Cardiac septum (tissue), 1 donor: ENCODE measurements at regions not wholly inside any gene's neighbourhood (a gene's known extent, or its start where the extent isn't known, plus 50 kb on each side); places are given as distances from the start of the nearest gene placed in this dataset.

Experiments used
- DNase-seq: peaks from one replicate; pipeline ENCODE4 v3.0.0-alpha.2; 2020; ENCODE audit warnings: low spot score
- intact Hi-C: fragments of 100-400 bp; cut with DNase I; formaldehyde crosslinking; loops from one replicate; pipeline ENCODE4 v1.14.0; 2022
- donor health status: DM: no; HTN: no; CAD: no.

- peak; percentile 91 for DNase-seq
- intact Hi-C loops, result loop anchor here (1.0 to 10.0 kb wide), 5 partner anchors 29 to 470 kb away; partner anchors contain the start of gene PGRMC2
Observed at GRCh38 chr4:128386761-128387599, 99.4 kb upstream of the PGRMC2 start.

DNA sequence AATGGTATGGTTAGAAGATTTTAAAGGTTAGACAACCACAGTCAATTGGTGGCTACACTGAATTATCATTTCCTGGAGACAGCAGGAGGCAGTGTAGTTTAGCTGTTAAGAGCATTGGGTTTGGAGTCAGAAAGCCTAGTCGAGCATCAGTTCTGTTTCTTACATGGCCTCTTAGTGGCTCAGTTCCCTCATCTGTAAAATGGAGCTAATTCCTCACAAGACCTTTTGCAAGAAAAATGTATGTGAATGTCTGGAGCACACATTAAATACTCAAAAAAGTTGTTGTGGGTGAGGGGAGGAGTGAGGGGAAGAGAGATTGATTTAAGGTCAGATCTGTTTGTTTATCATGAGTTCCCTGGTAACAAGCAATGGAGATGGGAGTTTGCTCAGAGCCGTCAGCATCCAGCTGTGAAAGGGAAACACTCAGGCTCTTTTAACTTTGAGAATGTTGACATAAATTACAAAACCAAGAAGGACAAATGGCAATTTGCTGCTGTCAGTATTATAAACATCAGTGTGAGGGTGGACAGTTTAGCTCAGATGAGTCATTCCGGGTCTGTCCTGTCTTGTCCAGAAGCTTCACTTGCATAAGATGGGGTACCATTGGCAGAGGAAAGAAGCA, 98.2 kb upstream of the PGRMC2 start:
- no peak for DNase-seq
- intact Hi-C loops, result loop anchor here (2.0 to 10.0 kb wide), 4 partner anchors 42 to 472 kb away; partner anchors contain the start of gene PGRMC2

DNA sequence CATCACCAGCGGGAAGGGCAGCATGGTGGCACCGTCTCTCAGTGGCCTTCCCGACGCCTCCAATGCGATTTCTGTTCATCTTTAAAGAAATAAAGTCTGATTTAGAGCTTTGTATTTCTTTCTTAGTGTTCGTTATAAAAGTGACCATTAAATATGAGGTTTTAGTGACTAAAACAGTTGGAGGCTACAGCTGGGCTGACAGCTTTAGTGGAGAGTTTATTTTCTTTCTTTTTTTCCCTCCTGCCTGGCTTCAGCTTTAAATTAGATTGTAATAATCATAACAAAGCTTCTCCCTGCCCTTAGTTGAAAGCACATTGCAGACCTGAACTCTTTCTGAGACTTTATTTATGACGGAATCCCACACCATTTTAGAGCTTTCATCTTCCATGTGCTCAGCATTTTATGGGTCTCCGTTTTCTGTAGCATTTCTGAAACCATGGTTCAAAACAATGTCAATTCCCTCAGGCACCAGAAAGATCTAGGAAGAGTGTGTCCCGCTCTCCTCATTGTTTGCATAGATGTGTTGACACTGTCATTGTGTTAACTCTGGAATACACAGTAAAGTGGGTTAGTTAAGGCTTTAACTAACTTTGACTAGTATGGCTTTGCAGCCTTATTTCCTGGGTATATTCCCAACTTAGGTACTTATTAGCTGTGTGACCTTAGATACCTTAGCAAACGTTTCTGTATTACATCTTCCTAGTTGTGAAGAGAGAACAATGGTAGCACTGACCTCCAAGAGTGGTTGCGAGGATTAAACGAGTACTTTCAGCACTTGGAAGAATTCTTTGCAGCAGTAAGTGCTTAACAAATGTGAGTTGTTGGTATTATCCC, 97.4 kb upstream of the PGRMC2 start:
- intact Hi-C loops, result loop anchor here (5.0 to 10.0 kb wide), 3 partner anchors 42 to 472 kb away; no protein-coding TSS in a partner anchor

GRCh38 chr4:128384091-128384520, 96.5 kb upstream of the PGRMC2 start:
- intact Hi-C loops, result loop anchor here (10.0 kb wide), 1 partner anchor 171 kb away; no protein-coding TSS in a partner anchor

More for the DNA sequence above, 97.4 kb upstream of the PGRMC2 start:
- DNase-seq, result no peak

DNA sequence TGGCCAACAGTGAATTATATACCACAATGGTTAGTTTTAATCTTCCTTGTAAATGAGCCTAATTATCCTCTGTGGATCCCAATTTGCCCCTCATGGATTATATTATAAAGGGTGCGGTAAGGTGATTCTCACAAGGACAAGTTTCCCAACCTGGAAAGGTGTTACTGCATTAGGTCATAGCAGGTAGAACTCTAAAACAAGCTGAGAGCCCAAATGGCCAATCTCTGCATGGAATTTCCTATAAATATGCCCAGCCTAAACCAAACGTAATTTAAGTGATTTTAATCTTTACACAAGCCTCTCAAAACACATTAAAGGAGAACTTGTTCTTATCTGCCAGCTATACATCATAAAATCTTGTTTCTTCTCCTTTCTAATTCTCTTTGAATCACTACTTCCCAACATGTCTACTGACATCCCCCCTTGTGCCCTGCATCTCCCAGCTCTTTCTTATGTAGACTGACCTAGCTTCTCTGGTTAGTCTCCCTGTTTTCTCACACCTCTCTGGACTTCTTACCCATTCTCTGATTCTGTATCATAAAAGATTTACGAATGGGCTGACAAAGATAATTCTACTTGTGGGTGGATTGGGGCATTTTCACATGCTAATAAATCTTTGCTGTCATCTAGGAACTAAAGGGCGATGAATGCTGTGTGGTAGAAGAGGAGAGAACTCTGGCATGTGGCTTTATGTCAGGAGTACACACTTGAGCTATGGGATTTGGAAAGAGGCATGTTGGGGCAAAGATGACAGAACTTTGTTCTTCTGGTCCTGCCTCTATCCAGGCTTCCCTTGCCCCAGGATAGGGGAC, 94.3 kb upstream of the PGRMC2 start:
- intact Hi-C loops, result loop anchor here (10.0 kb wide), 1 partner anchor 173 kb away; no protein-coding TSS in a partner anchor

More at GRCh38 chr4:128384091-128384520, 96.5 kb upstream of the PGRMC2 start:
- no peak for DNase-seq

GRCh38 chr4:128380306-128380705, 92.7 kb upstream of the PGRMC2 start:
- intact Hi-C loops, result loop anchor here (10.0 kb wide), 1 partner anchor 174 kb away; no protein-coding TSS in a partner anchor
- no peak for DNase-seq

More for the DNA sequence above, 94.3 kb upstream of the PGRMC2 start:
- no peak for DNase-seq

GRCh38 chr4:128379860-128380259, 92.2 kb upstream of the PGRMC2 start:
- no peak for DNase-seq
- intact Hi-C loops, result loop anchor here (10.0 kb wide), 1 partner anchor 175 kb away; no protein-coding TSS in a partner anchor

- intact Hi-C loops, result no loop called here
- DNase-seq, result no peak
Observed at GRCh38 chr4:128378668-128379067, 91.1 kb upstream of the PGRMC2 start.

- DNase-seq, result no peak
- intact Hi-C loops, result no loop called here
Observed at GRCh38 chr4:128376958-128377357, 89.3 kb upstream of the PGRMC2 start.

DNA sequence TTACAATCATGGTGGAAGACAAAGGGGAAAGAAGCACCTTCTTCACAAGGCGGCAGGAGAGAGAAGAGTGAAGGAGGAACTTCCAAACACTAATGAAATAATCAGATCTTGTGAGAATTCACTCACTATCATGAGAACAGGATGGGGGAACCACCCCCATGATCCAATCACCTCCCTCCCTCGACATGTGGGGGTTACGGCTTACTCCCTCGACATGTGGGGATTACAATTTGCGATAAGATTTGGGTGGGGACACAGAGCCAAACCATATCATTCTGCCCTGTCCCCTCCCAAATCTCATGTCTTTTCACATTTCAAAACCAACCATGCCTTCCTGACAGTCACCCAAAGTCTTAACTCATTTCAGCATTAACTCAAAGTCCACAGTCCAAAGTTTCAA, 88.7 kb upstream of the PGRMC2 start:
- intact Hi-C loops, result no loop called here
- DNase-seq, result no peak

GRCh38 chr4:128373628-128374027, 86.0 kb upstream of the PGRMC2 start:
- no peak for DNase-seq
- intact Hi-C loops, result no loop called here

- intact Hi-C loops, result no loop called here
- DNase-seq, result no peak
Observed at GRCh38 chr4:128371876-128372275, 84.3 kb upstream of the PGRMC2 start.

- intact Hi-C loops, result no loop called here
- DNase-seq, result no peak
Observed at GRCh38 chr4:128371001-128371777, 83.6 kb upstream of the PGRMC2 start.

- intact Hi-C loops, result no loop called here
- no peak for DNase-seq
Observed at GRCh38 chr4:128366212-128366611, 78.6 kb upstream of the PGRMC2 start.

DNA sequence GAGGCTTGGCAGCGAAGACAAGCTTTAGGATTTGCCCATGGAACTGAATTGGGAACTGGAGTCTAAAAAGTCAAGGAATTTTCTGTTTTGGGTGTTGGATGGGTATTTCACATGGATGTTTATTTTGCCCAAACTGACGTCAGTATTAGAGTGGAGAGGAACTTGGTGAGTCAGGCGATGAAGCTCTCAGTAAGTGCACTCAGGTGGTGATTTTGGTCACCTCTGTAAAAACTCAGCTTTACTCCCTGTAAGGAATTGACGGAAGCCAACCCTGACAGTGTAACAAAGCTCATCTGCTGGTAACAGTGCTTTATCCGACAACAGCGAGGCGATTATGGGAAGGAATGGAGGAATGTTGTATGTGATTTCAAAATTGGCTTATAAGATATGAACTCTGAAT, 77.0 kb upstream of the PGRMC2 start:
- intact Hi-C loops, result no loop called here
- DNase-seq, result no peak

GRCh38 chr4:128363966-128364365, 76.4 kb upstream of the PGRMC2 start:
- intact Hi-C loops, result no loop called here

DNA sequence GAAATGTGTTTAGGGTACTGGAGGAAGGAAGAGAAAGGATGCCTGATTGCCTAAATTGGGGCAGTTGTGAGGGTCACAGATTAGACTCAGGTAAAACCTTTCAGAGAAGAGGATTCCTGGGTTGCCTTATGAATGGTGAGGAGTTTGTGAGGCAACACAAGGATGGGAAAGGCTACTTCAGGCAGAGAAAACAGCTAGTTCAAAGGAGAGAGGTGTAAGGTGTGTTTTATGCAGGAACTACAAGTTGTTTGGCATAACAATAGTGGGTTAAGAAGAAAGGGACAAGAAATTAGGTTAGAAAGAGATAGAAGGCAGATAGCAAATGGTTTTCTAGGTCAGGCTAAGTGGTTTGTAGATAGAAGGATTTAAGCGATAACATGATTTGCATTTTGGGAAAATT, 75.1 kb upstream of the PGRMC2 start:
- intact Hi-C loops, result no loop called here
- no peak for DNase-seq

More at GRCh38 chr4:128363966-128364365, 76.4 kb upstream of the PGRMC2 start:
- no peak for DNase-seq

DNA sequence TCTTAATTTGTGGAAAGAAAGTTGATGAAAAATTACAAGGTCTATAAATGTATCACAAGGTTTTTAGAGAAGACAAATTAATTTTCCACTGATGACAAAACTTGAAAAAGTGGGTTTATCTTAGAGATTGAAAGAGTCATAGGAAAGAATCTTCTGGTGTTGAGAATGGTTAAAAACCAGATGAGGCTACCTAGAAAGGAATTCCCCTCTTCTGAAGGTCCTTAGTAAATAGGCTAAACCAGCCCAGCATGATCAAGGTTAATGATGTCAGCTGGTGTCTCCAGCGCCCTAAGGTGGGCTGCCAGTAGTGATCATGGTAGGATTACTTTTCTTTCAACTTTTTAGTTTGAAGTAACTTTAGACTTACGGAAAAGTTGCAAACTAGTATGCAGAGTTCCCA, 71.8 kb upstream of the PGRMC2 start:
- intact Hi-C loops, result loop anchor here (5.0 kb wide), 1 partner anchor 72 kb away; the partner anchor contains the start of gene PGRMC2
- no peak for DNase-seq
